Endothelial cell of umbilical vein (primary cell): ENCODE measurements at regions not wholly inside any gene's neighbourhood (a gene's known extent, or its start where the extent isn't known, plus 50 kb on each side); places are given as distances from the start of the nearest gene placed in this dataset.

Experiments
- BruUV-seq: library from RNA; stranded (reverse); fragments of 400-500 nt; replicated peaks from 2 replicates; lab custom pipeline; 2021; lab: Mats Ljungman, UMichigan
- CTCF ChIA-PET: fragments of 300-600, 350-600 bp; sonication (Branson Sonifier 250); formaldehyde crosslinking; loops from one replicate; lab custom pipeline; 2021; ENCODE audit warnings: antibody characterized with exemption, inconsistent platforms; lab: Charles Lee
- POLR2A ChIA-PET: fragments of 300-600, 350-600 bp; sonication (Branson Sonifier 250); formaldehyde crosslinking; loops from one replicate; lab custom pipeline; 2021; ENCODE audit warnings: antibody characterized with exemption, inconsistent platforms; lab: Charles Lee
- DNase-seq: peaks from one replicate; pipeline ENCODE4 v3.0.0-alpha.2; 2011; ENCODE audit warnings: low read depth, low spot score
- FAIRE-seq: peaks from 2 replicates; lab custom pipeline; 2011; peaks lifted over from hg19 to GRCh38; lab: Jason Lieb, UNC
- H2AFZ ChIP-seq: 2 replicates; pipeline ENCODE4 v1.6.0; 2012; ENCODE audit warnings: low read depth, low read length, control low read depth, inconsistent platforms
- H3K27ac ChIP-seq: 2 replicates; pipeline ENCODE4 v1.5.1; 2011; ENCODE audit warnings: low read depth, mild to moderate bottlenecking, control low read depth, low read length, moderate library complexity; ENCODE audit not compliant: insufficient read depth
- H3K27me3 ChIP-seq, 2 experiments: 2 replicates each; pipeline versions ENCODE4 v1.6.0 to v1.6.1; 2011; ENCODE audit warnings: low read length in 2 of 2, mixed read lengths in 1 of 2; ENCODE audit not compliant: control insufficient read depth in 2 of 2, insufficient read depth in 2 of 2
- H3K36me3 ChIP-seq, 2 experiments: 2 replicates in 1 of 2; 3 replicates in 1 of 2; pipeline ENCODE4 v1.5.1; 2011; ENCODE audit warnings: low read length in 2 of 2, mild to moderate bottlenecking in 1 of 2, moderate library complexity in 1 of 2; ENCODE audit not compliant: control insufficient read depth in 2 of 2, insufficient read depth in 2 of 2; ENCODE audit errors: extremely low read depth in 1 of 2
- H3K4me1 ChIP-seq: 3 replicates; pipeline ENCODE4 v1.5.1; 2011; ENCODE audit warnings: mild to moderate bottlenecking, low read length; ENCODE audit not compliant: control insufficient read depth, insufficient read depth; ENCODE audit errors: extremely low read depth
- H3K4me2 ChIP-seq: 2 replicates; pipeline ENCODE4 v1.6.1; 2011; ENCODE audit warnings: low read length, control low read depth, mixed read lengths; ENCODE audit not compliant: insufficient read depth
- H3K4me3 ChIP-seq, 3 experiments: fragments of 200-600 bp in 1 of 3; sonication (generic), shearing (Covaris generic) in 1 of 3; replicated peaks in 1 of 3; 2 replicates each; pipeline ENCODE4 v1.5.1; 2011 to 2016; ENCODE audit warnings: control low read depth in 3 of 3, low read length in 3 of 3, mild to moderate bottlenecking in 2 of 3, inconsistent platforms in 1 of 3, low read depth in 1 of 3, moderate library complexity in 1 of 3; ENCODE audit not compliant: insufficient read depth in 1 of 3
- H3K79me2 ChIP-seq: 2 replicates; pipeline ENCODE4 v1.6.0; 2012; ENCODE audit warnings: low read length, inconsistent platforms; ENCODE audit not compliant: control insufficient read depth, insufficient read depth
- H3K9ac ChIP-seq: replicated peaks from 2 replicates; pipeline ENCODE3; 2011; ENCODE audit warnings: low read length, control low read depth; ENCODE audit not compliant: insufficient read depth; ENCODE audit errors: extremely low read depth
- H3K9me1 ChIP-seq: replicated peaks from 3 replicates; pipeline ENCODE4 v1.6.0; 2011; ENCODE audit warnings: mild to moderate bottlenecking, low read length; ENCODE audit not compliant: control insufficient read depth, insufficient read depth; ENCODE audit errors: extremely low read depth
- H3K9me3 ChIP-seq: replicated peaks from 2 replicates; pipeline ENCODE4 v1.5.1; 2012; ENCODE audit warnings: low read length, inconsistent platforms; ENCODE audit not compliant: control insufficient read depth, insufficient read depth
- H4K20me1 ChIP-seq: replicated peaks from 2 replicates; pipeline ENCODE3; 2011; ENCODE audit warnings: mild to moderate bottlenecking, low read length; ENCODE audit not compliant: control insufficient read depth, insufficient read depth; ENCODE audit errors: extremely low read depth
- GATA2 ChIP-seq: IDR thresholded peaks from 2 replicates; pipeline ENCODE4 v1.7.0; 2011; ENCODE audit warnings: low read depth, mild to moderate bottlenecking, moderate library complexity, mixed read lengths, low read length; ENCODE audit not compliant: insufficient read length, insufficient read depth
- JUN ChIP-seq: IDR thresholded peaks from 2 replicates; pipeline ENCODE4 v1.6.1; 2011; ENCODE audit warnings: borderline replicate concordance, low read depth; ENCODE audit not compliant: insufficient read length, insufficient read depth
- POLR2A ChIP-seq: IDR thresholded peaks from 2 replicates; pipeline ENCODE4 v1.6.1; 2012; ENCODE audit warnings: low read depth, mild to moderate bottlenecking, control low read depth, low read length
- dilution Hi-C: fragments of 300-500 bp; cut with MboI; formaldehyde crosslinking; loops from one replicate; pipeline ENCODE4 v1.15.0; 2019; ENCODE audit warnings: low sequenced_read_pairs; ENCODE audit not compliant: extremely low pct_ligation_motif_present
- intact Hi-C: fragments of 100-400 bp; cut with micrococcal nuclease; formaldehyde crosslinking; loops from one replicate; pipeline ENCODE4 v1.10.0; 2022
- TF ChIP-seq, protein P1 (sequence below): IDR thresholded peaks from 2 replicates; pipeline ENCODE4 v1.6.1; 2011; ENCODE audit not compliant: insufficient read depth, insufficient read length
- TF ChIP-seq, protein P2 (sequence below), 2 donors: IDR thresholded peaks; 1 replicate in 1 of 2; 2 replicates in 1 of 2; pipeline ENCODE4 v1.5.1; 2011; ENCODE audit warnings: low read length in 2 of 2, mild to moderate bottlenecking in 2 of 2, moderate library complexity in 2 of 2, control low read depth in 1 of 2, inconsistent platforms in 1 of 2, low read depth in 1 of 2; ENCODE audit not compliant: insufficient read depth in 1 of 2; ENCODE audit errors: extremely low read depth in 1 of 2

DNA sequence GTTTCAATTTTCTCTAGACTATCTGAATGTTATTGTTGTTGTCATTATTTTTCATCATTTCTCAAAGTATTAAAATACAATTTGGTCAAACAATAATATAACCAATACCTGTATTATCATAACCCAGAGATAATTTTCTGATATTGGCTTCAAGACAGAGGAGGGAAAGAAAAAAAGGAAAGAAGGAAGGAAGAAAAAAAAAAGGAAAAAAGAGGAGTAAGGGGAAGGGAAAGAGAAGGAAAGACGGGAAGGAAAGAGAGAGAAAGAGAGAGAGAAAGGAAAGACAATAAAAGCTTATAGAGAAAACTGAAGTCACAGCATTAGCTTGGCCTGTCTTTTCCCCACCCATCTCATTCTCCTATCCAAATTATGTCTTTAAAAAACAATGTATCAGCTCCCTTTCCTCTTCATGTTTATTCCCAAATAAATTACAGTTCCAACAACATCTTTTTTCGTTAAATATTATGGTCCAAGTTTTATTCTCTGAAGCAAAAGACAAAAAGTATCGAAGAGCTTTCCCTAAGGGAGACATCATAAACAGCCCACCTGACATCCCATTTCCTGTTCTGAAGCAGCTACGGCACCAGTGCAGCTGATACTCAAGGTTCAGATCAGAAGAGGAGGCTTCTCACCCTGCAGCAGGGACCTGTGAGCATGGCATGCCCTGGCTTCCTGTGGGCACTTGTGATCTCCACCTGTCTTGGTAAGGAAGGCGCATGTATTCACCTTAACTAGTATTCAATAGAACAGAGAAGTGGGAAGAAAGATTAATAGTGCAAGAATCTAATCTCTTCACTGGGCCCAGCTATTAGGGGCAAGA lies 308.3 kb downstream of the DAD1 start:
- Histone ChIP-seq H3K27me3 (peaks cover 7 to 11% of the 10 kb centered on the region in 2 experiments), H3K9me1 (no peaks in the 10 kb centered on the region), H3K9me3 (no peaks in the 10 kb centered on the region), H3K4me2 (no peak overlapping the region), H3K27ac (no peak overlapping the region), H3K4me1 (no peaks in the 10 kb centered on the region), H3K4me3 (no peak overlapping the region), H2AFZ (no peak overlapping the region), H4K20me1 (no peaks in the 10 kb centered on the region), H3K79me2 (no peaks in the 10 kb centered on the region), H3K36me3 (no peaks in the 10 kb centered on the region), H3K9ac (no peak overlapping the region)
- ChIA-PET CTCF (interaction anchor here (0.8 to 1.4 kb wide), 6 partner anchors 9 to 429 kb away, joined by 3 to 5 read pairs (median 4); no protein-coding TSS in a partner anchor), POLR2A (no interaction called here)
- intact Hi-C loops (no loop called here), dilution Hi-C loops (no loop called here)
- no peak for TF ChIP-seq POLR2A
- TF ChIP-seq, protein P1, sequence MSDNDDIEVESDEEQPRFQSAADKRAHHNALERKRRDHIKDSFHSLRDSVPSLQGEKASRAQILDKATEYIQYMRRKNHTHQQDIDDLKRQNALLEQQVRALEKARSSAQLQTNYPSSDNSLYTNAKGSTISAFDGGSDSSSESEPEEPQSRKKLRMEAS = no peak
- TF ChIP-seq JUN = no peak
- TF ChIP-seq, protein P2, sequence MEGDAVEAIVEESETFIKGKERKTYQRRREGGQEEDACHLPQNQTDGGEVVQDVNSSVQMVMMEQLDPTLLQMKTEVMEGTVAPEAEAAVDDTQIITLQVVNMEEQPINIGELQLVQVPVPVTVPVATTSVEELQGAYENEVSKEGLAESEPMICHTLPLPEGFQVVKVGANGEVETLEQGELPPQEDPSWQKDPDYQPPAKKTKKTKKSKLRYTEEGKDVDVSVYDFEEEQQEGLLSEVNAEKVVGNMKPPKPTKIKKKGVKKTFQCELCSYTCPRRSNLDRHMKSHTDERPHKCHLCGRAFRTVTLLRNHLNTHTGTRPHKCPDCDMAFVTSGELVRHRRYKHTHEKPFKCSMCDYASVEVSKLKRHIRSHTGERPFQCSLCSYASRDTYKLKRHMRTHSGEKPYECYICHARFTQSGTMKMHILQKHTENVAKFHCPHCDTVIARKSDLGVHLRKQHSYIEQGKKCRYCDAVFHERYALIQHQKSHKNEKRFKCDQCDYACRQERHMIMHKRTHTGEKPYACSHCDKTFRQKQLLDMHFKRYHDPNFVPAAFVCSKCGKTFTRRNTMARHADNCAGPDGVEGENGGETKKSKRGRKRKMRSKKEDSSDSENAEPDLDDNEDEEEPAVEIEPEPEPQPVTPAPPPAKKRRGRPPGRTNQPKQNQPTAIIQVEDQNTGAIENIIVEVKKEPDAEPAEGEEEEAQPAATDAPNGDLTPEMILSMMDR (IDR thresholded peaks at IDR 0.05; ENCODE audit: extremely low read depth in 1 of 2, insufficient read depth in 1 of 2, low read depth in 1 of 2, low read length in 2 of 2) = no peak
- no peak for TF ChIP-seq GATA2
- no peak for DNase-seq
- no peak for FAIRE-seq
- BruUV-seq = no TSS peak
